Thyroid gland (tissue), 4 donors: ENCODE measurements at regions not wholly inside any gene's neighbourhood (a gene's known extent, or its start where the extent isn't known, plus 50 kb on each side); places are given as distances from the start of the nearest gene placed in this dataset.

Experiments
- CTCF ChIP-seq, 6 experiments: fragments of 200-600 bp in 3 of 6; fragments of 450-650 bp in 3 of 6; sonication (generic) in 3 of 6; IDR thresholded peaks; one replicate each; pipeline ENCODE4 v1.5.1; 2016 to 2019; ENCODE audit warnings: antibody characterized with exemption in 6 of 6, mild to moderate bottlenecking in 2 of 6, inconsistent platforms in 1 of 6, moderate library complexity in 1 of 6
- POLR2A ChIP-seq, 2 donors: fragments of 450-650 bp; IDR thresholded peaks; one replicate each; pipeline ENCODE4 v1.6.1; 2017; ENCODE audit warnings: antibody characterized with exemption in 2 of 2, mild to moderate bottlenecking in 2 of 2, moderate library complexity in 1 of 2

- TF ChIP-seq CTCF (IDR thresholded peaks at IDR 0.05) (no peak), POLR2A (IDR thresholded peaks at IDR 0.05) (no peak)
These were observed 163.8 kb upstream of the MBNL1 start for GRCh38 chr3:152104847-152105415.
